Neural progenitor cell (in vitro differentiated cells): ENCODE measurements at regions not wholly inside any gene's neighbourhood (a gene's known extent, or its start where the extent isn't known, plus 50 kb on each side); places are given as distances from the start of the nearest gene placed in this dataset.

Experiments
- DNase-seq: peaks from one replicate; pipeline ENCODE4 v3.0.0-alpha.2; 2016; ENCODE audit warnings: low spot score
- H2AFZ ChIP-seq: fragments of 200-600 bp; sonication (generic); replicated peaks from 2 replicates; pipeline ENCODE4 v1.6.1; 2016; ENCODE audit warnings: antibody characterized with exemption
- H3F3A ChIP-seq: fragments of 200-600 bp; sonication (generic); 2 replicates; pipeline ENCODE4 v1.6.1; 2016; ENCODE audit warnings: antibody characterized with exemption, low read depth
- H3K27ac ChIP-seq: fragments of 200-600 bp; sonication (generic); 2 replicates; pipeline ENCODE4 v1.5.1; 2016; ENCODE audit warnings: mild to moderate bottlenecking
- H3K27me3 ChIP-seq: fragments of 200-600 bp; sonication (generic); 2 replicates; pipeline ENCODE4 v1.6.1; 2016; ENCODE audit warnings: mild to moderate bottlenecking, moderate library complexity
- H3K36me3 ChIP-seq: fragments of 200-600 bp; sonication (generic); 2 replicates; pipeline ENCODE4 v1.5.1; 2016
- H3K4me1 ChIP-seq: fragments of 200-600 bp; sonication (generic); 2 replicates; pipeline ENCODE4 v1.6.1; 2016; ENCODE audit warnings: mixed run types
- H3K4me2 ChIP-seq: fragments of 200-600 bp; sonication (generic); 2 replicates; pipeline ENCODE4 v1.6.1; 2016
- H3K4me3 ChIP-seq: fragments of 200-600 bp; sonication (generic); 2 replicates; pipeline ENCODE4 v1.5.1; 2016
- H3K79me2 ChIP-seq: fragments of 200-600 bp; sonication (generic); 2 replicates; pipeline ENCODE4 v1.6.1; 2016; ENCODE audit warnings: low read depth
- H3K9ac ChIP-seq: fragments of 200-600 bp; sonication (generic); 2 replicates; pipeline ENCODE4 v1.6.1; 2016
- H3K9me3 ChIP-seq: fragments of 200-600 bp; sonication (generic); 2 replicates; pipeline ENCODE4 v1.5.1; 2016; ENCODE audit warnings: low read depth
- H4K20me1 ChIP-seq: fragments of 200-600 bp; sonication (generic); 2 replicates; pipeline ENCODE4 v1.6.1; 2016; ENCODE audit warnings: low read depth
- H3K27ac Mint-ChIP-seq: 3 replicates; pipeline ENCODE4 v1.8.0; 2021; ENCODE audit warnings: mixed read lengths
- H3K27me3 Mint-ChIP-seq: 2 replicates; pipeline ENCODE4 v1.8.0; 2022; ENCODE audit warnings: low read depth, mild to moderate bottlenecking, inconsistent platforms, moderate library complexity, mixed read lengths; ENCODE audit not compliant: insufficient read depth
- H3K36me3 Mint-ChIP-seq: 3 replicates; pipeline ENCODE4 v1.8.0; 2021; ENCODE audit warnings: mixed read lengths
- H3K4me1 Mint-ChIP-seq: 3 replicates; pipeline ENCODE4 v1.8.0; 2021; ENCODE audit warnings: mixed read lengths
- H3K4me3 Mint-ChIP-seq: 3 replicates; pipeline ENCODE4 v1.8.0; 2021; ENCODE audit warnings: mild to moderate bottlenecking, moderate library complexity, mixed read lengths
- H3K9me3 Mint-ChIP-seq: 3 replicates; pipeline ENCODE4 v1.8.0; 2020; ENCODE audit warnings: mixed read lengths
- EZH2 ChIP-seq: fragments of 200-600 bp; sonication (generic); IDR thresholded peaks from 2 replicates; pipeline ENCODE4 v1.6.1; 2017; ENCODE audit warnings: antibody characterized with exemption, mild to moderate bottlenecking, moderate library complexity
- EZH2phosphoT487 ChIP-seq: fragments of 200-600 bp; sonication (generic); IDR thresholded peaks from 2 replicates; pipeline ENCODE4 v1.6.1; 2017; ENCODE audit warnings: antibody characterized with exemption
- TF ChIP-seq, protein P1 (sequence below): fragments of 200-600 bp; sonication (generic); IDR thresholded peaks from 2 replicates; pipeline ENCODE4 v1.5.1; 2017; ENCODE audit warnings: antibody characterized with exemption, mild to moderate bottlenecking

DNA sequence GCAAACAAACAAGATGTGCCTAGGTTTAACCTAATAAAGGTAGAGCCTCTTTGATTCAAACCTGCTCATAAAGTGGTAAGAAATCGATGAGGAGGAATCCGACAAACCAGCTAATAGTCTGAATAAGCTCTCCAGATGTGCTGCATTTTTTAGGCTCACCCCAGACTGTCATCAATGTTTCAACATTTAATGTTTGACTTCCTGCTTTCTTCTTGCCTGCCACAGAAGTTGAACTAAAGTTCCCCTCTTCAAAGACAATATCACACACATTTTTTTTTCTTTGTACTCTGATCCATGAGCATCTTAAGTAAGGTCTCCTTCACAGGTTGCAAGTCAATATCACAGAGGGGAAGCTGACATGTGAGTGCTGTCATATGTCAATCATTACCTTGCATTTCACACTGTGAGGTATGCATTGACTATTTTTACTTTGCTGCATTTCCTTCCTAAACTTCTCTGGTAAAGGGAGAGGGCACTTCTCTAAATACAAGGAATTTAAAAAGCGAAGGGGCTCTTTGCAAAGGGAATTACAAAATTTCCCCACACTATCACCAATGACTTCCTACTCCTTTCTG, 172.3 kb upstream of the MCTP2 start:
- Mint-ChIP-seq H3K4me1 (peaks cover 7% of the 10 kb centered on the region), H3K9me3 (peaks cover under 1% of the 10 kb centered on the region), H3K27me3 (peaks cover 2% of the 10 kb centered on the region), H3K36me3 (no peaks in the 10 kb centered on the region), H3K4me3 (no peak overlapping the region), H3K27ac (no peak overlapping the region)
- Histone ChIP-seq H3K4me3 (no peak overlapping the region), H3K4me1 (no peaks in the 10 kb centered on the region), H3F3A (no peaks in the 10 kb centered on the region), H3K79me2 (no peaks in the 10 kb centered on the region), H3K27me3 (no peaks in the 10 kb centered on the region), H3K36me3 (no peaks in the 10 kb centered on the region), H3K9me3 (no peaks in the 10 kb centered on the region), H3K4me2 (no peak overlapping the region), H3K9ac (no peak overlapping the region), H4K20me1 (no peaks in the 10 kb centered on the region), H2AFZ (no peak overlapping the region), H3K27ac (no peak overlapping the region)
- TF ChIP-seq, protein P1, sequence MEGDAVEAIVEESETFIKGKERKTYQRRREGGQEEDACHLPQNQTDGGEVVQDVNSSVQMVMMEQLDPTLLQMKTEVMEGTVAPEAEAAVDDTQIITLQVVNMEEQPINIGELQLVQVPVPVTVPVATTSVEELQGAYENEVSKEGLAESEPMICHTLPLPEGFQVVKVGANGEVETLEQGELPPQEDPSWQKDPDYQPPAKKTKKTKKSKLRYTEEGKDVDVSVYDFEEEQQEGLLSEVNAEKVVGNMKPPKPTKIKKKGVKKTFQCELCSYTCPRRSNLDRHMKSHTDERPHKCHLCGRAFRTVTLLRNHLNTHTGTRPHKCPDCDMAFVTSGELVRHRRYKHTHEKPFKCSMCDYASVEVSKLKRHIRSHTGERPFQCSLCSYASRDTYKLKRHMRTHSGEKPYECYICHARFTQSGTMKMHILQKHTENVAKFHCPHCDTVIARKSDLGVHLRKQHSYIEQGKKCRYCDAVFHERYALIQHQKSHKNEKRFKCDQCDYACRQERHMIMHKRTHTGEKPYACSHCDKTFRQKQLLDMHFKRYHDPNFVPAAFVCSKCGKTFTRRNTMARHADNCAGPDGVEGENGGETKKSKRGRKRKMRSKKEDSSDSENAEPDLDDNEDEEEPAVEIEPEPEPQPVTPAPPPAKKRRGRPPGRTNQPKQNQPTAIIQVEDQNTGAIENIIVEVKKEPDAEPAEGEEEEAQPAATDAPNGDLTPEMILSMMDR: no peak
- TF ChIP-seq EZH2 (no peak), EZH2phosphoT487 (no peak)
- no peak for DNase-seq

DNA sequence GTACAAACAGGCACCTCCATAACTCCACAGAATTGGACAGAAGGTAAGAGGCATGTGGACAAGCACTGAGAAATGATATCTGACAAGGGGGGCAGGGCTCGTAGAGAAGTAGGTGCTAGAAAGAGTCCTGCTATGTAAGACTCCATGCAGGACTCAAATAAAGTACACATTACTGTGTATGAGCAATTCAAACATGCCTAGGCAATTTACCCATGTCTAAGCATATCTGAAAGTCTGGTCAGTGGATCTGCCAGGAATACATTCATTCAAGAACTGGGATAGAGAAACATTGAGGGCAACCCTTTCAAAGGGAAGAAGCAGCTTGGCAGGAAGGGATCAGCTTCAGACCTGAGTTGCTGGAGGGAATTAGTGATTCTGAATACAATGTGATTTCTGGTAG, 174.1 kb upstream of the MCTP2 start:
- H3K27me3 Mint-ChIP-seq: peaks cover 2% of the 10 kb centered on the region
- H3K36me3 Mint-ChIP-seq: no peaks in the 10 kb centered on the region
- H3K4me3 Mint-ChIP-seq: no peak overlapping the region
- H3K36me3 ChIP-seq: no peaks in the 10 kb centered on the region
- no peaks in the 10 kb centered on the region for H3K27me3 ChIP-seq
- H2AFZ ChIP-seq: no peak overlapping the region
- H3K4me3 ChIP-seq: no peak overlapping the region
- H3F3A ChIP-seq: peaks cover 9% of the 10 kb centered on the region
- H3K27ac ChIP-seq: no peak overlapping the region
- H3K4me1 ChIP-seq: peaks cover 14% of the 10 kb centered on the region
- no peak for TF ChIP-seq EZH2phosphoT487
- no peak for TF ChIP-seq EZH2
- TF ChIP-seq, protein P1: no peak
- H3K9me3 Mint-ChIP-seq: no peaks in the 10 kb centered on the region
- no peaks in the 10 kb centered on the region for H3K9me3 ChIP-seq
- H3K9ac ChIP-seq: no peak overlapping the region
- H3K27ac Mint-ChIP-seq: no peak overlapping the region
- no peak for DNase-seq
- H3K4me2 ChIP-seq: no peak overlapping the region
- H3K79me2 ChIP-seq: no peaks in the 10 kb centered on the region
- H3K4me1 Mint-ChIP-seq: peaks cover 7% of the 10 kb centered on the region
- no peaks in the 10 kb centered on the region for H4K20me1 ChIP-seq

DNA sequence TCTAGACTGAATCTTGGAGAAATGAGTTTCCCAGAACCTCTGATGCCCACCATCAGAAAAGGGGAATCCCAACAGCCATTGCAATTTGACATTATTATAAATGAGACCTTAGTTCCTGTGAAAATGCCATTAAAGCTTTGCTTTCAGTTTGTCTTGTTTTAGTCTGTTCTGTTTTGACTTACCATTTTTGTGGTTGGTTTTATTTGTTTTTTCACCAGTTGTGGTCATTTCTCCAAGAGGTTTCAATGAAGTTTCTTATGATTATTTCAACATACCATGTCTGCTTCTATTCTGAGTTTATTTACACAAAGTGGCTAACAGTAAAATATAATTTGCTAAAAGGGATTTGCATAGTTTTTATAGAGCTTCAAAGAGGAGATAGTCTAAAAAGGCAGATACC, 175.0 kb upstream of the MCTP2 start:
- Histone ChIP-seq H3K4me2 (no peak overlapping the region), H3K9ac (no peak overlapping the region), H3F3A (peaks cover 18% of the 10 kb centered on the region), H3K4me3 (no peak overlapping the region), H3K4me1 (peaks cover 16% of the 10 kb centered on the region), H3K36me3 (no peaks in the 10 kb centered on the region), H2AFZ (no peak overlapping the region), H3K27ac (no peak overlapping the region), H3K79me2 (no peaks in the 10 kb centered on the region), H3K27me3 (no peaks in the 10 kb centered on the region), H4K20me1 (no peaks in the 10 kb centered on the region), H3K9me3 (no peaks in the 10 kb centered on the region)
- H3K36me3 Mint-ChIP-seq: no peaks in the 10 kb centered on the region
- H3K4me3 Mint-ChIP-seq: no peak overlapping the region
- peaks cover 2% of the 10 kb centered on the region for H3K27me3 Mint-ChIP-seq
- peaks cover 7% of the 10 kb centered on the region for H3K4me1 Mint-ChIP-seq
- no peak for TF ChIP-seq EZH2
- no peak for TF ChIP-seq EZH2phosphoT487
- TF ChIP-seq, protein P1: no peak
- no peaks in the 10 kb centered on the region for H3K9me3 Mint-ChIP-seq
- no peak overlapping the region for H3K27ac Mint-ChIP-seq
- no peak for DNase-seq
